ENCODE measurements at regions not wholly inside any gene's neighbourhood (a gene's known extent, or its start where the extent isn't known, plus 50 kb on each side); places are given as distances from the start of the nearest gene placed in this dataset.

GRCh38 chr7:17244786-17245185 is 53.7 kb upstream of the AHR start:
- H3K27ac ChIP-seq (ENCODE audit: insufficient read depth in 1 of 2, low read depth in 1 of 2, low read length in 2 of 2, poor library complexity in 1 of 2, severe bottlenecking in 2 of 2) = no peak overlapping the region
- WGBS (ENCODE audit: insufficient coverage) = no CpG with 5 or more reads among the region's 2 CpGs
- no peaks in the 10 kb centered on the region for H3K36me3 ChIP-seq (ENCODE audit: control insufficient read depth in 4 of 4, insufficient read depth in 4 of 4, low read length in 3 of 4)
- DNase-seq = no peak
- ChIA-PET CTCF (no interaction called here), POLR2A (no interaction called here)
- no peaks in the 10 kb centered on the region for H3K4me1 ChIP-seq (ENCODE audit: control extremely low read depth in 1 of 4, control insufficient read depth in 4 of 4, insufficient read depth in 4 of 4, low read length in 3 of 4)
- no peaks in the 10 kb centered on the region for H3K9me3 ChIP-seq (ENCODE audit: control extremely low read depth in 1 of 5, control insufficient read depth in 4 of 5, insufficient read depth in 2 of 5, low read depth in 1 of 5, low read length in 4 of 5)
- H3K27me3 ChIP-seq (replicated peaks in 2 of 5; ENCODE audit: control insufficient read depth in 4 of 5, insufficient read depth in 5 of 5, low read length in 4 of 5) = no peaks in the 10 kb centered on the region
- H3K4me3 ChIP-seq (ENCODE audit: control insufficient read depth in 1 of 7, extremely low read depth in 1 of 7, insufficient read depth in 4 of 7, low read depth in 2 of 7, low read length in 6 of 7) = no peak overlapping the region

- WGBS (ENCODE audit: insufficient coverage) = 96% methylated on average over 4 of the region's 6 CpGs
- H3K9me3 ChIP-seq (ENCODE audit: control extremely low read depth in 1 of 5, control insufficient read depth in 4 of 5, insufficient read depth in 2 of 5, low read depth in 1 of 5, low read length in 4 of 5) = no peaks in the 10 kb centered on the region
- no peaks in the 10 kb centered on the region for H3K27me3 ChIP-seq (replicated peaks in 2 of 5; ENCODE audit: control insufficient read depth in 4 of 5, insufficient read depth in 5 of 5, low read length in 4 of 5)
- CTCF ChIA-PET = no interaction called here
- no peak overlapping the region for H3K27ac ChIP-seq (ENCODE audit: insufficient read depth in 1 of 2, low read depth in 1 of 2, low read length in 2 of 2, poor library complexity in 1 of 2, severe bottlenecking in 2 of 2)
- no peaks in the 10 kb centered on the region for H3K4me1 ChIP-seq (ENCODE audit: control extremely low read depth in 1 of 4, control insufficient read depth in 4 of 4, insufficient read depth in 4 of 4, low read length in 3 of 4)
- DNase-seq = no peak
- POLR2A ChIA-PET = no interaction called here
- no peak overlapping the region for H3K4me3 ChIP-seq (ENCODE audit: control insufficient read depth in 1 of 7, extremely low read depth in 1 of 7, insufficient read depth in 4 of 7, low read depth in 2 of 7, low read length in 6 of 7)
- H3K36me3 ChIP-seq (ENCODE audit: control insufficient read depth in 4 of 4, insufficient read depth in 4 of 4, low read length in 3 of 4) = no peaks in the 10 kb centered on the region
Measured at GRCh38 chr7:17247357-17247756, 51.1 kb upstream of the AHR start.

- H3K36me3 ChIP-seq (ENCODE audit: control insufficient read depth in 4 of 4, insufficient read depth in 4 of 4, low read length in 3 of 4) = no peaks in the 10 kb centered on the region
- CTCF ChIA-PET = interaction anchor here (0.6 kb wide), 1 partner anchor 16 kb away, joined by 3 read pairs; no protein-coding TSS in a partner anchor
- no peak for DNase-seq
- POLR2A ChIA-PET = no interaction called here
- H3K4me3 ChIP-seq (ENCODE audit: control insufficient read depth in 1 of 7, extremely low read depth in 1 of 7, insufficient read depth in 4 of 7, low read depth in 2 of 7, low read length in 6 of 7) = no peak overlapping the region
- no peak overlapping the region for H3K27ac ChIP-seq (ENCODE audit: insufficient read depth in 1 of 2, low read depth in 1 of 2, low read length in 2 of 2, poor library complexity in 1 of 2, severe bottlenecking in 2 of 2)
- no CpG with 5 or more reads among the region's 2 CpGs for WGBS (ENCODE audit: insufficient coverage)
- H3K9me3 ChIP-seq (ENCODE audit: control extremely low read depth in 1 of 5, control insufficient read depth in 4 of 5, insufficient read depth in 2 of 5, low read depth in 1 of 5, low read length in 4 of 5) = no peaks in the 10 kb centered on the region
- H3K4me1 ChIP-seq (ENCODE audit: control extremely low read depth in 1 of 4, control insufficient read depth in 4 of 4, insufficient read depth in 4 of 4, low read length in 3 of 4) = no peaks in the 10 kb centered on the region
- H3K27me3 ChIP-seq (replicated peaks in 2 of 5; ENCODE audit: control insufficient read depth in 4 of 5, insufficient read depth in 5 of 5, low read length in 4 of 5) = no peaks in the 10 kb centered on the region
Measured at GRCh38 chr7:17248527-17248926, 49.9 kb upstream of the AHR start.

Measured in common myeloid progenitor, CD34-positive (primary cell).